Psoas muscle (tissue), 7 donors: ENCODE measurements at regions not wholly inside any gene's neighbourhood (a gene's known extent, or its start where the extent isn't known, plus 50 kb on each side); places are given as distances from the start of the nearest gene placed in this dataset.

Experiments
- ATAC-seq, 4 donors: fragments of 200-7000 bp; cut with Tn5 transposase; one replicate each; pipeline ENCODE4 v1.9.1; 2020; ENCODE audit warnings: moderate library complexity in 3 of 4, mild to moderate bottlenecking in 2 of 4
- DNase-seq, 2 donors: peaks; one replicate each; pipeline ENCODE4 v3.0.0-alpha.2; 2020
- H3K27ac ChIP-seq: fragments of 200-600 bp; one replicate; pipeline ENCODE4 v1.8.0; 2022
- H3K27me3 ChIP-seq, 3 donors: fragments of 200-600 bp in 1 of 3; one replicate each; pipeline versions ENCODE4 v1.6.1 to v1.8.0; 2013 to 2022; ENCODE audit warnings: low read length in 2 of 3, mild to moderate bottlenecking in 2 of 3, moderate library complexity in 1 of 3; ENCODE audit not compliant: insufficient read depth in 3 of 3
- H3K36me3 ChIP-seq, 2 donors: fragments of 200-600 bp in 1 of 2; one replicate each; pipeline versions ENCODE4 v1.6.1 to v1.8.0; 2013 to 2022; ENCODE audit warnings: low read depth in 1 of 2, mild to moderate bottlenecking in 1 of 2, moderate library complexity in 1 of 2; ENCODE audit not compliant: insufficient read depth in 1 of 2
- H3K4me1 ChIP-seq: fragments of 200-600 bp; one replicate; pipeline ENCODE4 v1.8.0; 2022
- H3K4me3 ChIP-seq: fragments of 200-600 bp; one replicate; pipeline ENCODE4 v1.8.0; 2022; ENCODE audit warnings: mild to moderate bottlenecking
- H3K9me3 ChIP-seq: fragments of 200-600 bp; one replicate; pipeline ENCODE4 v1.8.0; 2022
- CTCF ChIP-seq: fragments of 200-600 bp; IDR thresholded peaks from one replicate; pipeline ENCODE4 v1.8.0; 2022; ENCODE audit warnings: antibody characterized with exemption
- WGBS, 3 donors: extraction: QIAGEN DNeasy Blood & Tissue Kit; methylation state at CpG; one replicate each; pipeline versions ENCODE4 v1.1.6 to v1.1.7; 2013; 5-methylcytosine and 5-hydroxymethylcytosine counted together
- intact Hi-C, 2 donors: fragments of 100-400 bp; cut with DNase I; formaldehyde crosslinking; loops; one replicate each; pipeline versions ENCODE4 v1.11.0 to v1.14.2; 2022
- donor health status: healthy with polysubstance abuse.
- donor health status: DM: no; HTN: no; CAD: no; lungs with moderate emphysema.
- donor health status: Bipolar disorder and iron deficiency.
- donor health status: healthy.
- donor health status: DM: yes; HTN: yes; CAD: no.
- donor health status: DM: no; HTN: no; CAD: no.
- donor health status: DM: yes; HTN: yes; CAD: no.

GRCh38 chr2:5524551-5524950 is 167.6 kb upstream of the SOX11 start:
- TF ChIP-seq CTCF = no peak
- H3K27me3 ChIP-seq = no peaks in the 10 kb centered on the region
- H3K4me1 ChIP-seq = no peaks in the 10 kb centered on the region
- no peak overlapping the region for H3K27ac ChIP-seq
- DNase-seq (no peak), ATAC-seq (no peak)
- no peak overlapping the region for H3K4me3 ChIP-seq
- H3K9me3 ChIP-seq = no peaks in the 10 kb centered on the region
- WGBS, 3 donors = 89 to 94% (median 91%) methylated on average over 1 of the region's 1 CpG
- intact Hi-C loops = no loop called here
- H3K36me3 ChIP-seq = no peaks in the 10 kb centered on the region

DNA sequence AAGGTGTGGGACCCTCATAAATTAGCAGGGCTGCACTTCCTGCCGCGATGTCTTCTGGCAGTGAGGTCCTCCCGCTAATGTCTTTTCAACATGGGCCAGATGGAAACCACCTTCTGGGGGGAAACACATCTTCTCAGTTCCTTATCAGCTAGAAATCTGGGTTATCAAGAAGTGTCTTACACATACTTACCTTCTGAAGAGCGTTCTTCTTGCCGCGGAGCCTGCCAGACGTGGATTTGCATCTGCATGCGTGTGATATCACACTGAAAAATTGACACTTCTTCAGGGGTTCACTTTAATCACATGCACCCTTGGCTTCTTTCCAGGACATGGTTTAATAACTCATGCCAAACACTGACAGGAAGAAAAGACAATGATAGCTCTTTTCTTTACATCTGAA is 163.5 kb upstream of the SOX11 start:
- Histone ChIP-seq H3K27me3 (no peaks in the 10 kb centered on the region), H3K27ac (no peak overlapping the region), H3K4me1 (no peaks in the 10 kb centered on the region), H3K4me3 (no peak overlapping the region), H3K36me3 (no peaks in the 10 kb centered on the region), H3K9me3 (no peaks in the 10 kb centered on the region)
- ATAC-seq (no peak), DNase-seq (no peak)
- no peak for TF ChIP-seq CTCF
- WGBS, 3 donors = 72 to 81% (median 75%) methylated on average over 8 of the region's 8 CpGs
- intact Hi-C loops = no loop called here

DNA sequence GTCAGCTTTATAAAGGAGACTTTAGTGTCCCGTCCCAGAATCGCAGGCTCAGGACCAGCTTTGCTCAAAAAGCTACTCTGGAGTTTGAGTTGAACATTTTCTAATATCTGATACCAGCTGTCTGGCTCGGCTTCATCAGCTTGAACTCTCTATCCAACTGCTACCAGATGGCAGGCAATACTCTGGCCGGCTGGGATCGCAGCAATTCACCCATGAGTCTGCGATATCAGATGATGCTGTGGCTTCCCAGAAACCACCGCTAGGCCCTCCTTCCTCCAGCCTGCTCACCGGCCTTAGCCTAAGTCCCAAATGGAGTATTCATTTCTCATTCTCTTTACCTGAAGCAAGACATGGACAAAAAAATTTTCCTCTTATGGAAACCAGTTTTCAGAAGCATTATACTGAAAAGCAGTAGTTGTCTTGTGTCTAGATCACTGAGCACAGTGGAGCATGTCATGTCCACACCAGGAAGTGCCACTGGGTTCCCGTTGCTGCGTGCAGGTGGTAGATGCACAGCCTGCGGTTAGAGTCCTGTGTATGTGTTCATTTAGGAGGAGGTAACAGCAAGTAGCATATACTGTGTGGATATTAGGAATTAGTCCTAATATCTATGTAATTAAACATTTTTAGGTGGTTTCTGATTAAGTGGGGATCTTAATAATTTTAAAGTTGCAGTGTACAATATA is 162.0 kb upstream of the SOX11 start:
- 40 to 59% (median 42%) methylated on average over 11 of the region's 11 CpGs for WGBS, 3 donors
- intact Hi-C loops = no loop called here
- Histone ChIP-seq H3K27me3 (no peaks in the 10 kb centered on the region), H3K4me1 (no peaks in the 10 kb centered on the region), H3K4me3 (no peak overlapping the region), H3K27ac (no peak overlapping the region), H3K36me3 (no peaks in the 10 kb centered on the region), H3K9me3 (no peaks in the 10 kb centered on the region)
- no peak for DNase-seq
- no peak for TF ChIP-seq CTCF
- ATAC-seq = no peak

GRCh38 chr2:5535301-5535700 is 156.9 kb upstream of the SOX11 start:
- Histone ChIP-seq H3K4me3 (no peak overlapping the region), H3K27me3 (peaks cover 0 to 3% (median 0%) of the 10 kb centered on the region in 3 donors), H3K27ac (no peak overlapping the region), H3K4me1 (no peaks in the 10 kb centered on the region), H3K9me3 (no peaks in the 10 kb centered on the region), H3K36me3 (no peaks in the 10 kb centered on the region)
- no peak for ATAC-seq
- no peak for DNase-seq
- intact Hi-C loops = no loop called here
- WGBS, 3 donors = 64 to 82% (median 69%) methylated on average over 3 of the region's 3 CpGs
- no peak for TF ChIP-seq CTCF

GRCh38 chr2:5537180-5537688 is 154.9 kb upstream of the SOX11 start:
- no peak for DNase-seq
- WGBS, 3 donors = 86% methylated on average over 2 of the region's 2 CpGs
- H3K4me3 ChIP-seq = no peak overlapping the region
- no peak overlapping the region for H3K27ac ChIP-seq
- intact Hi-C loops = no loop called here
- no peaks in the 10 kb centered on the region for H3K9me3 ChIP-seq
- ATAC-seq = no peak
- H3K27me3 ChIP-seq = peaks cover 0 to 3% (median 0%) of the 10 kb centered on the region in 3 donors
- H3K36me3 ChIP-seq = no peaks in the 10 kb centered on the region
- no peak for TF ChIP-seq CTCF
- no peaks in the 10 kb centered on the region for H3K4me1 ChIP-seq
